Right lobe of liver (tissue), 4 donors: ENCODE measurements at regions not wholly inside any gene's neighbourhood (a gene's known extent, or its start where the extent isn't known, plus 50 kb on each side); places are given as distances from the start of the nearest gene placed in this dataset.

Experiments used
- POLR2A ChIP-seq: fragments of 450-650 bp; IDR thresholded peaks from one replicate; pipeline ENCODE4 v1.6.1; 2017; ENCODE audit warnings: antibody characterized with exemption, mild to moderate bottlenecking
- TF ChIP-seq, protein P1 (sequence below), 4 donors: fragments of 200-600 bp in 3 of 4; fragments of 450-650 bp in 1 of 4; IDR thresholded peaks; one replicate each; pipeline versions ENCODE4 v1.5.1 to v1.8.0; 2016 to 2022; ENCODE audit warnings: antibody characterized with exemption in 4 of 4, mild to moderate bottlenecking in 2 of 4
- donor health status: DM: no; HTN: no; CAD: no.
- donor health status: DM: no; HTN: no; CAD: no.
- donor health status: DM: no; HTN: yes; CAD: no.

DNA sequence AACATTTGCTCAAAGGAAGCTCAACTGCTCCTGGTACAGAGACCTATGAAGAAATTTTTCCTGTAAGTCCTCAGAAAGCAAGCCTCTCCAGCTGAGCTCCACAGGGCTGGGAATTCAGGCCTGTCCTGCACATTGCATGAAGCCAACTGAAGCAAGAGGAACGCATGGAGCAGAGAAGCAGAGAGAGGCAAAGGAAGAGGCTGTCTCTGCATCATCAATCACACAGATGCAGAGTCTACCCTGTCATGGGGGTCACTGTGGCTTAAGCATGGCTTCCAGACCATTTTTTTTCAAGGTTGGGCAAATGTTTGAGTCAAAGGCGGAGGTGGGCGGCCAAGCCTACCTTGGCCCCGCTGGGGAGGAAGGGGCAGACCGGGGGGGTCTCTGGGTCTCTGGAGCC is 110.3 kb upstream of the MSX1 start:
- TF ChIP-seq, protein P1, sequence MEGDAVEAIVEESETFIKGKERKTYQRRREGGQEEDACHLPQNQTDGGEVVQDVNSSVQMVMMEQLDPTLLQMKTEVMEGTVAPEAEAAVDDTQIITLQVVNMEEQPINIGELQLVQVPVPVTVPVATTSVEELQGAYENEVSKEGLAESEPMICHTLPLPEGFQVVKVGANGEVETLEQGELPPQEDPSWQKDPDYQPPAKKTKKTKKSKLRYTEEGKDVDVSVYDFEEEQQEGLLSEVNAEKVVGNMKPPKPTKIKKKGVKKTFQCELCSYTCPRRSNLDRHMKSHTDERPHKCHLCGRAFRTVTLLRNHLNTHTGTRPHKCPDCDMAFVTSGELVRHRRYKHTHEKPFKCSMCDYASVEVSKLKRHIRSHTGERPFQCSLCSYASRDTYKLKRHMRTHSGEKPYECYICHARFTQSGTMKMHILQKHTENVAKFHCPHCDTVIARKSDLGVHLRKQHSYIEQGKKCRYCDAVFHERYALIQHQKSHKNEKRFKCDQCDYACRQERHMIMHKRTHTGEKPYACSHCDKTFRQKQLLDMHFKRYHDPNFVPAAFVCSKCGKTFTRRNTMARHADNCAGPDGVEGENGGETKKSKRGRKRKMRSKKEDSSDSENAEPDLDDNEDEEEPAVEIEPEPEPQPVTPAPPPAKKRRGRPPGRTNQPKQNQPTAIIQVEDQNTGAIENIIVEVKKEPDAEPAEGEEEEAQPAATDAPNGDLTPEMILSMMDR (IDR thresholded peaks at IDR 0.05) = no peak
- TF ChIP-seq POLR2A = no peak
